ENCODE measurements at regions not wholly inside any gene's neighbourhood (a gene's known extent, or its start where the extent isn't known, plus 50 kb on each side); places are given as distances from the start of the nearest gene placed in this dataset.

- DNase-seq (ENCODE audit: low read depth in 3 of 3, low spot score in 2 of 3): no peak
These were observed 438.6 kb downstream of the TSHZ3 start for GRCh38 chr19:30910485-30911240.

GRCh38 chr19:30909216-30909615 is 440.0 kb downstream of the TSHZ3 start:
- no peak for DNase-seq (ENCODE audit: low read depth in 3 of 3, low spot score in 2 of 3)

GRCh38 chr19:30908262-30908771 is 440.9 kb downstream of the TSHZ3 start:
- no peak for DNase-seq (ENCODE audit: low read depth in 3 of 3, low spot score in 2 of 3)

DNA sequence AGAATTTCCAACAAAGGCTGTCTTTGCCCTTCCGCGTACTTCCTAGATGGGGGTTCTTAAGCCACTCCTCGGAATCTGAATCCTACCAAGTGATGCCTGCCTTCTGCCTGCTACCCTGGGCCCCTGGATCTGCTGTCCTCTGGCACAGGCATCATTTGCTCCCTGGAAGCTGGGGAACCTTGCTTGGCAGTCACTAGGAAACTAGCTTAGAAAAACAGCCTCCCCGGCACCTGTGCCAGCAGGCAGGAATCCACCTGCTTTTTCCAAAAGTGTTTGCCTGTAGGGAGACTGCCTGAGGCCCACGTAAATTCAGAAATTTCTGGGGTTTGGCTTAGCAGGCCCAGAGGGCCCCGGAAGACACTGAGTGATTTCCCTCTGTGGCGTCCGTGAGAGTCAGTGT is 442.4 kb downstream of the TSHZ3 start:
- no peak for DNase-seq (ENCODE audit: low read depth in 3 of 3, low spot score in 2 of 3)

- DNase-seq (ENCODE audit: low read depth in 3 of 3, low spot score in 2 of 3): no peak
These were observed 449.2 kb downstream of the TSHZ3 start for GRCh38 chr19:30900051-30900450.

DNA sequence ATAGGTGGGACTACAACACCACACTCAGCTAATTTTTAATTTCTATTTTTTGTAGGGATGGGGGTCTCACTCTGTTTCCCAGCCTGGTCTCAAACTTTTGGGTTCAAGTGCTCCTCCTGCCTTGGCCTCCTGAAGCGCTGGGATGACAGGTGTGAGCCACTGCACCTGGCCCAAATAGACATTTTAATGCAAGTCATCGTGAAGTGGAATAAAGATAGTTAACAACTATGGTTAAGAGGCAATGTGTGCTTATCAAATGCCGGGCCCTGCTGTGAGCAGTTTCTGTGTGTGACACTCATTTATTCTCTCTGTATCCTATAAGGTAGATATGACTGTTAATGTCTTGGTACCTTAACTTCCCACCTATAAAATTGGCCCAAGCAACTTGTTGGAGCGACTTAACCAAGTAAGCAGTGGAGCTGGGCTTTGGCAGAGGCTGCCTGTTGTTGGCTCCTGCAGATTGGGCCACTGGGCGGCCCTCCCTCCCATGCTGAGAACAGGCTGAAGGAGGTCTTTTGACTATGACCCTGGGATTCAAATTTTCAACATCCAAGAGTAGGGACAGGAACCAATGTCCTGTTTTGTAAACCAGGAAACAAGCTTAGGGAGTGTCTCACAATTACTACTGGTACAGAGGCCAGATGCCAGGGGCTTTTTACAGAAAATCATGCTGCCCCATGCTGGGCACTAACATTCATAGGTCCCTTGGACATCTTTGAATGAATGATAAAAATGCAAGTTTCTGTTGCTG is 450.7 kb downstream of the TSHZ3 start:
- DNase-seq (ENCODE audit: low read depth in 3 of 3, low spot score in 2 of 3): no peak

GRCh38 chr19:30897553-30897952 is 451.7 kb downstream of the TSHZ3 start:
- no peak for DNase-seq (ENCODE audit: low read depth in 3 of 3, low spot score in 2 of 3)

GRCh38 chr19:30897034-30897433 is 452.2 kb downstream of the TSHZ3 start:
- no peak for DNase-seq (ENCODE audit: low read depth in 3 of 3, low spot score in 2 of 3)

DNA sequence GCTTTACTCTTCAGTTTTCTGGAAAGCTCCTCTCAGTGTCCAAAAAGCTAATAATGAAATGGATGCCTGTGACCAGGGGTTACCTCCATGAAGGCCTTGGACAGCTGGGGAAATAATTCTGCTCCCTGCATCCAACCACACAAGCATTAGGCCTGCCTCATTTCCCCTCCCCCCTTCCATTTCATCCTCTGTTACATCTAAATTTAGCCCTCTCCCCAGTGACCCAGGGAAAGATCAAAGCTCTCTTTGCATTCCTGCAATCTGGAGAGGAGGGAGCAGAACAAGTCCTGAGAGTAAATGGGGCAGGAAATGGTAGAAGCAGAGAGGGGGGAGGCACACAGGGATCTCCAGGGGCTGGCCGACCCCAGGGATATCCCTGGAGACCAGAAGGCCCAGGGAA is 452.7 kb downstream of the TSHZ3 start:
- peak; percentile 40 to 69 (median 41) for DNase-seq (ENCODE audit: low read depth in 3 of 3, low spot score in 2 of 3)

GRCh38 chr19:30895946-30896345 is 453.3 kb downstream of the TSHZ3 start:
- DNase-seq (ENCODE audit: low read depth in 3 of 3, low spot score in 2 of 3): no peak

GRCh38 chr19:30891051-30891450 is 458.2 kb downstream of the TSHZ3 start:
- no peak for DNase-seq (ENCODE audit: low read depth in 3 of 3, low spot score in 2 of 3)

GRCh38 chr19:30890033-30890432 is 459.2 kb downstream of the TSHZ3 start:
- no peak for DNase-seq (ENCODE audit: low read depth in 3 of 3, low spot score in 2 of 3)

GRCh38 chr19:30888937-30889336 is 460.3 kb downstream of the TSHZ3 start:
- DNase-seq (ENCODE audit: low read depth in 3 of 3, low spot score in 2 of 3): no peak

- no peak for DNase-seq (ENCODE audit: low read depth in 3 of 3, low spot score in 2 of 3)
These were observed 462.2 kb downstream of the TSHZ3 start for GRCh38 chr19:30887042-30887441.

GRCh38 chr19:30886222-30886621 is 463.0 kb downstream of the TSHZ3 start:
- no peak for DNase-seq (ENCODE audit: low read depth in 3 of 3, low spot score in 2 of 3)

GRCh38 chr19:30884146-30884812 is 465.0 kb downstream of the TSHZ3 start:
- no peak for DNase-seq (ENCODE audit: low read depth in 3 of 3, low spot score in 2 of 3)

DNA sequence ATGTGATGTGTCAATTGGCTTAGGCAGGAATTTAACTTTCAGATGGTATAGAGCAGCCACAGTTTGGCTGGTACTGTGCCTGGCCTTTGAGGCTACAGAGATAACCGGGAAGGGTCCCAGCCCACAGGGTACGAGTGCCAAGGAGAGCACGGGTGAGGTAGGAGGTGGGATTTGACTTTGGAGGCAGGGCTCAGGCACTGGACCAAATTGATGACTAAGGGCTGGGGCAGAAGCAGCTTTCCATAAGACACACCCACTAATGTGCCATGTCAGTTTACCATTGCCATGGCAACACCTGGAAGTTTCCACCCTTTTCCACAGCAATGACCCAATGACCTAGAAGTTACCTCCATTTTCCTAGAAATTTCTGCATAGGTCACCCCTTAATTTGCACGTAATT is 466.2 kb downstream of the TSHZ3 start:
- DNase-seq (ENCODE audit: low read depth in 3 of 3, low spot score in 2 of 3): no peak

GRCh38 chr19:30882411-30883005 is 466.7 kb downstream of the TSHZ3 start:
- DNase-seq (ENCODE audit: low read depth in 3 of 3, low spot score in 2 of 3): no peak

GRCh38 chr19:30881930-30882329 is 467.3 kb downstream of the TSHZ3 start:
- DNase-seq (ENCODE audit: low read depth in 3 of 3, low spot score in 2 of 3): no peak

DNA sequence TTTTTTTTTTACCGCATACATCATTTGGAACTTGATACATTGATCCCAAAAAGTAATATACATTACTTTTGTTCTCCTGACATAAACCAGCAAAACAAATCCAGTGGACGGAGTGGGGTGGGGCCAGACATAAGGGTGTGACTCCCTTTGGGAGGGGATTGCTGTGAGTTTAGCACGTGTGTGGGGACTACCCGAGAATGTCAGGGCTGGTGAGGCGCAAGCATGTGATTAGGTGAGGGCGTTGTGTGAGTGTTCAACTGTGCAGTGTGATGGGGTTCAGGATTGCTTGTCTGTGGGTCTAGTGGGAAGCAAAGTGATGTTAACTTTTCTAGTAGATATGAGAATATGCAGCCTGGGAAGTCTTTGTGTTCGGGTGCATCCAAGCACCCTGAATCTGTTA is 468.0 kb downstream of the TSHZ3 start:
- DNase-seq (ENCODE audit: low read depth in 3 of 3, low spot score in 2 of 3): no peak

DNA sequence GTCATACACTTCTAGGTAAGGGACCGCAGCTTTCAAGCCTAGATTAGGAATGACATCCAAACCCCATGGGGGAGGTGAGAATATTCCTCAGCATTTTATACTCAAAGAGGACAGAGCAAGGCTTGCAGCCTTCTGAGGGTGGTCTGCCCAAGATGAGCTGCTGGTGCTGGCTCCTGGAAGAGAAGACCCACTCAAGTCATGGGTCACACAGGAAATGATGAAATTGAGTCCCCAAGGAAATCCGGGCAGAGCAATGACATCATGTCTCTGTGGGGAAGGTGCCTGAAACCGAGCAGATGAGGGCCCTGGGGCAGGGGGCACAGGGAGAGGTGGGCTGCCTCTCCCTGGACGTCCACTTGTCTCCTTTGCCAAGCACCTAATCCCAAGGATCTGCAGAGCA is 468.7 kb downstream of the TSHZ3 start:
- DNase-seq (ENCODE audit: low read depth in 3 of 3, low spot score in 2 of 3): no peak
